Upper lobe of left lung (tissue), 4 donors: ENCODE measurements at regions not wholly inside any gene's neighbourhood (a gene's known extent, or its start where the extent isn't known, plus 50 kb on each side); places are given as distances from the start of the nearest gene placed in this dataset.

Experiments used
- POLR2A ChIP-seq, 4 donors: fragments of 450-650 bp; IDR thresholded peaks; one replicate each; pipeline ENCODE4 v1.5.1; 2016 to 2017; ENCODE audit warnings: antibody characterized with exemption in 4 of 4, mild to moderate bottlenecking in 2 of 4
- TF ChIP-seq, protein P1 (sequence below), 6 experiments: fragments of 450-650 bp in 4 of 6; fragments of 200-600 bp in 2 of 6; sonication (generic) in 2 of 6; IDR thresholded peaks; one replicate each; pipeline ENCODE4 v1.5.1; 2016 to 2019; ENCODE audit warnings: antibody characterized with exemption in 6 of 6

DNA sequence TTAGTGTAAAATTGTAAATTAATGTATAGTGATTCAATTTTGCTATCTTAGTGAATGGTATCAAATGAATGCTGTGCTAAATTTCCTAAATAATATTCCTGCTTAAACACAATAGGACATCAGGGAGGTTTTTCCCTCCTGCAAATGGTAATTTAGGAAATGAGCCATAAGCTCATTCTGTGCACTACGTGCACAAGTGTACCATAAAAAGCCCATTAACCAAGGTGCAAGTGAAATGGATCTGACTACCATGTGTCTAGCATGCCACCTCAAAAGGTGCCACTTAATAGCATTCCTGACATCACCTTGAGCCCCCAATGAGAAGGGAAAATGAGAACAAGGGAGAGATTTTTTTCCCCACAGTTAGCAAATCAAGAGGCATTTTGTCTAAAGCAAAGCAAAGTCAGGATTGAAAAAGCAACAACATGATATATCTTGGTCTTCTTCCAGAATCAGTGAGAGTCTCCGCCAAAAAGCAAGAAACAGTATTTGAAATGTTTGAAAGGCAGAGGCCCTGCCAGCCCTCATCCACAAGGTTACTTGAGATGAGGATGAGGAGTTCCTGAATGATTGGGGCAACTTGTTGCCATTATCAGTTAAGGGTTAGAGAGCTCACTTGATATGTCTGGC is 334.2 kb upstream of the RSPO3 start:
- TF ChIP-seq, protein P1, sequence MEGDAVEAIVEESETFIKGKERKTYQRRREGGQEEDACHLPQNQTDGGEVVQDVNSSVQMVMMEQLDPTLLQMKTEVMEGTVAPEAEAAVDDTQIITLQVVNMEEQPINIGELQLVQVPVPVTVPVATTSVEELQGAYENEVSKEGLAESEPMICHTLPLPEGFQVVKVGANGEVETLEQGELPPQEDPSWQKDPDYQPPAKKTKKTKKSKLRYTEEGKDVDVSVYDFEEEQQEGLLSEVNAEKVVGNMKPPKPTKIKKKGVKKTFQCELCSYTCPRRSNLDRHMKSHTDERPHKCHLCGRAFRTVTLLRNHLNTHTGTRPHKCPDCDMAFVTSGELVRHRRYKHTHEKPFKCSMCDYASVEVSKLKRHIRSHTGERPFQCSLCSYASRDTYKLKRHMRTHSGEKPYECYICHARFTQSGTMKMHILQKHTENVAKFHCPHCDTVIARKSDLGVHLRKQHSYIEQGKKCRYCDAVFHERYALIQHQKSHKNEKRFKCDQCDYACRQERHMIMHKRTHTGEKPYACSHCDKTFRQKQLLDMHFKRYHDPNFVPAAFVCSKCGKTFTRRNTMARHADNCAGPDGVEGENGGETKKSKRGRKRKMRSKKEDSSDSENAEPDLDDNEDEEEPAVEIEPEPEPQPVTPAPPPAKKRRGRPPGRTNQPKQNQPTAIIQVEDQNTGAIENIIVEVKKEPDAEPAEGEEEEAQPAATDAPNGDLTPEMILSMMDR (IDR thresholded peaks at IDR 0.05), result no peak
- no peak for TF ChIP-seq POLR2A (IDR thresholded peaks at IDR 0.05)
